Spinal cord (tissue), 9 donors: ENCODE measurements at regions not wholly inside any gene's neighbourhood (a gene's known extent, or its start where the extent isn't known, plus 50 kb on each side); places are given as distances from the start of the nearest gene placed in this dataset.
"Not testable (repeated sequence)": the region's sequence is repeated elsewhere in the genome, so short reads cannot be mapped to it uniquely, and the experiment has no call there.

Source experiments
- DNase-seq, 6 donors: peaks; one replicate each; pipeline versions ENCODE4 v3.0.0 to v3.0.0-alpha.2; 2013 to 2015; ENCODE audit warnings: low spot score in 6 of 6, low read depth in 4 of 6
- H3K27ac ChIP-seq: one replicate; pipeline ENCODE4 v1.5.1; 2013; ENCODE audit warnings: low read depth, low read length, control low read depth
- H3K27me3 ChIP-seq: one replicate; pipeline ENCODE4 v1.6.1; 2013; ENCODE audit warnings: low read length; ENCODE audit not compliant: control insufficient read depth, insufficient read depth
- H3K36me3 ChIP-seq: one replicate; pipeline ENCODE4 v1.6.1; 2013; ENCODE audit warnings: low read length; ENCODE audit not compliant: control insufficient read depth, insufficient read depth
- H3K4me1 ChIP-seq: one replicate; pipeline ENCODE4 v1.6.1; 2013; ENCODE audit warnings: low read length; ENCODE audit not compliant: control insufficient read depth, insufficient read depth
- H3K4me3 ChIP-seq: one replicate; pipeline ENCODE4 v1.5.1; 2013; ENCODE audit warnings: low read depth, low read length, control low read depth
- H3K9me3 ChIP-seq: one replicate; pipeline ENCODE4 v1.6.1; 2013; ENCODE audit warnings: low read length; ENCODE audit not compliant: control insufficient read depth, insufficient read depth
- WGBS: methylation state at CpG from one replicate; pipeline ENCODE4 v1.1.5; 2013; ENCODE audit warnings: missing lambda C conversion rate; ENCODE audit not compliant: insufficient coverage; 5-methylcytosine and 5-hydroxymethylcytosine counted together
- donor health status: healthy.

DNA sequence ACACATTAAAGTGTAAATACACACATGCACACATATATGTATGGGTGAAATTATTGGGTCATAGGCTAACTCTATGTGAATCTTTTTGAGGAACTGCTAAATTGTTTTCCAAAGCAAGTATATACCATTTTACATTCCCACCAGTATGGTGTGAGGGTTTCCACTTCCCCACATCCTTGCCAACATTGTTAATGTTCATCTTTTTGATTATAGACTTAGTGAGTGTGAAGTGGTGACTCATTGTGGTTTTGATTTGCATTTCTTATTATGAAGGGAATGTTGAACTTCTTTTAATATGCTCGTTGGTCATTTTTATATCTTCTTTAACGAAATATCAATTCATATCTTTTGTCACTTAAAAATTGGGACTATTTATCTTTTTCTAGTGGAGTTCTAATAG is 181.8 kb upstream of the GCFC2 start:
- Histone ChIP-seq H3K4me1 (no peaks in the 10 kb centered on the region), H3K27me3 (no peaks in the 10 kb centered on the region), H3K9me3 (no peaks in the 10 kb centered on the region), H3K4me3 (no peak overlapping the region), H3K27ac (no peak overlapping the region), H3K36me3 (no peaks in the 10 kb centered on the region)
- no peak for DNase-seq
- WGBS = no CpG with 5 or more reads among the region's 2 CpGs

DNA sequence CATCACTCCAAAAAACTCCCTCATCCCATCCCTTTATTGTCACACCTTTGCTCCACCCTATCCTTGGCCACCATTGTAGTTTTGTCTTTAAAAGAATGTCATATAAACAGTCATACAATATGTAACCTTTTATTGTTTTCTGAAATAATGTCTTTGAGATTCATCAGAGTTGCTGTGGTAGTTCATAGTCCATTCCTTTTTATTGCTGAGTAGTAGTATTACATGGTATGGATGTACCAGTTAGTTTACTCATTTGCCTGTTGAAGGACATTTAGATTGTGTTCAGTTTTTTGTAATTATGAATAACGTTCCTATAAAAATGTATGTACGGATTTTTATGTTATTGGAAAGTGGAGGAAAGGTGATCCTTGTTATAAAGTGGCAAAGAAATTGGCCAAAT is 171.8 kb upstream of the GCFC2 start:
- Histone ChIP-seq H3K4me3 (no peak overlapping the region), H3K27ac (no peak overlapping the region), H3K4me1 (no peaks in the 10 kb centered on the region), H3K9me3 (no peaks in the 10 kb centered on the region), H3K27me3 (no peaks in the 10 kb centered on the region), H3K36me3 (no peaks in the 10 kb centered on the region)
- 93% methylated on average over 2 of the region's 2 CpGs for WGBS
- no peak for DNase-seq

- not testable (repeated sequence) for DNase-seq, H3K4me1 ChIP-seq, H3K27ac ChIP-seq, H3K4me3 ChIP-seq, H3K36me3 ChIP-seq, H3K9me3 ChIP-seq, H3K27me3 ChIP-seq
- 99% methylated on average over 6 of the region's 7 CpGs for WGBS
These were observed 164.9 kb upstream of the GCFC2 start for GRCh38 chr2:75875606-75876005.

GRCh38 chr2:75871762-75872614 is 161.3 kb upstream of the GCFC2 start:
- not testable (repeated sequence) for H3K4me3 ChIP-seq, H3K4me1 ChIP-seq, H3K27ac ChIP-seq, DNase-seq, H3K36me3 ChIP-seq, H3K27me3 ChIP-seq, H3K9me3 ChIP-seq
- 96% methylated on average over 21 of the region's 25 CpGs for WGBS

DNA sequence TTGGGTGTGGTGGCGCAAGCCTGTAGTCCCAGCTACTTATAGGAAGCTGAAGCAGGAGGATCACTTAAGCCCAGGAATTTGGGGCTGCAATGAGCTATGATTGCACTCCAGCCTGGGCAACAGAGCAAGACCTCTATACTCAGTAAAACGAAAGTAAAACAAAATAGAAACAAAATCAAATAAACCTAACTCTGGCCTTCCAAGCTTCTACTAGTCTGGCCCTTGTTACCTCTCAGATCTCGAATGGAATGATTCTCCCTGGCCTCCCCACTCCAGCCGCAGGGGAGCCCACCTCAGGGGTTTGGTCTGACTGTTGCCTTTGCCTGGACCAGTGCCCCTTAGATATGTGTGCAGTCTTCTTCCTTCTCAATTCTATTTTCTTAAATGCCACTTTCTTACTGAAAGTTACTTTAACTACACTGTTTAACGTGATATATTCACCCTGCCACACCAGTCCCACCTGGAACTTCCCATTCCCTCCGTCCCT is 160.0 kb upstream of the GCFC2 start:
- H3K36me3 ChIP-seq = no peaks in the 10 kb centered on the region
- DNase-seq = no peak
- no peaks in the 10 kb centered on the region for H3K4me1 ChIP-seq
- no peaks in the 10 kb centered on the region for H3K9me3 ChIP-seq
- H3K4me3 ChIP-seq = no peak overlapping the region
- 78% methylated on average over 5 of the region's 6 CpGs for WGBS
- H3K27me3 ChIP-seq = no peaks in the 10 kb centered on the region
- H3K27ac ChIP-seq = no peak overlapping the region

- WGBS = 17% methylated on average over 1 of the region's 4 CpGs
- Histone ChIP-seq H3K36me3 (no peaks in the 10 kb centered on the region), H3K4me1 (no peaks in the 10 kb centered on the region), H3K27me3 (no peaks in the 10 kb centered on the region), H3K9me3 (no peaks in the 10 kb centered on the region), H3K4me3 (no peak overlapping the region), H3K27ac (no peak overlapping the region)
- no peak for DNase-seq
These were observed 159.4 kb upstream of the GCFC2 start for GRCh38 chr2:75870133-75870532.

- Histone ChIP-seq H3K36me3 (no peaks in the 10 kb centered on the region), H3K27me3 (no peaks in the 10 kb centered on the region), H3K4me1 (no peaks in the 10 kb centered on the region), H3K27ac (no peak overlapping the region), H3K9me3 (no peaks in the 10 kb centered on the region), H3K4me3 (no peak overlapping the region)
- WGBS = 89% methylated on average over 3 of the region's 8 CpGs
- DNase-seq = no peak
These were observed 155.0 kb upstream of the GCFC2 start for GRCh38 chr2:75865702-75866101.

DNA sequence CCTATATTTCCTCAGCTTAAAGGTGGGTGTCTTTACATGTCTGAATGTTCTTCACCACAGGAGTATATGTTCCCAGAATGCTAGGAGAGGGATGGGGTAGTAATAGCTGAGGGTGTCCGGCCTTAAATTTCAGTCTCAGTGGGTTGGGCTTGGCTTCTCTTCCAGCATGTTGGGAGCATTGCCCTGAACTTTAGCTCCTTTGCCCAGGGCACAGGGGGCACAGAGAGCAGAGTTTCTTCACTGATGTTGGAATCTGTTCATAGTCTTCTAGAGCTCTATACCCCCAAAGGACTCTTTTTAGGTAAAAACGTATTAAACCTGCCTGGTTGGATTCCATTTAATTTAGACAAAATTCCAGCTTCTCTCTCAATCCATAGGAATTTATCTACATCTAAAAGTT is 154.4 kb upstream of the GCFC2 start:
- H3K27ac ChIP-seq = no peak overlapping the region
- no peak for DNase-seq
- 100% methylated on average over 1 of the region's 2 CpGs for WGBS

GRCh38 chr2:75862547-75862946 is 151.8 kb upstream of the GCFC2 start:
- WGBS = no CpG with 5 or more reads among the region's 3 CpGs
- Histone ChIP-seq H3K36me3 (no peaks in the 10 kb centered on the region), H3K27ac (no peak overlapping the region), H3K4me1 (no peaks in the 10 kb centered on the region), H3K27me3 (no peaks in the 10 kb centered on the region), H3K9me3 (no peaks in the 10 kb centered on the region), H3K4me3 (no peak overlapping the region)
- DNase-seq = no peak

More for the DNA sequence above, 154.4 kb upstream of the GCFC2 start:
- Histone ChIP-seq H3K4me3 (no peak overlapping the region), H3K9me3 (no peaks in the 10 kb centered on the region), H3K36me3 (no peaks in the 10 kb centered on the region), H3K27me3 (no peaks in the 10 kb centered on the region), H3K4me1 (no peaks in the 10 kb centered on the region)

DNA sequence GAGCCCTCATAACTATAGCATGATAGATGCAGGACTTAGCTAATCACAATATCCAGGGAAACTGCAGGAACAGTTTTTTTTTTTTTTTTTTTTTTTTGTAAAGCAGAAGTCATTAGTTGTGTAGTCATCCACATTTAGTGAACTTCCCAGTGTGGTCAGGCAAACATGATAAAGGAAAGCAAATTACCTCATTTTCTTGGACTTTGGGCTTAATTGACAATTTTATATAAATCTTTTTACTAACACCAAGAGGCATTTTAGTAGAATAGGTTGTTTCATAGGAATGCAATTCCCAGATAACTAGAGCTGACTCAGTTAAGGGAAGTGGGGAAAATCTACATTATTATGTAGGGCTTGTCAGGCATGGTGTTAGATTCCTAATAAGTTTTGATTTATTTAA is 142.7 kb upstream of the GCFC2 start:
- Histone ChIP-seq H3K9me3 (peaks cover 2% of the 10 kb centered on the region), H3K36me3 (no peaks in the 10 kb centered on the region), H3K4me3 (no peak overlapping the region), H3K4me1 (no peaks in the 10 kb centered on the region), H3K27me3 (no peaks in the 10 kb centered on the region), H3K27ac (no peak overlapping the region)
- DNase-seq = no peak
